ENCODE measurements at regions not wholly inside any gene's neighbourhood (a gene's known extent, or its start where the extent isn't known, plus 50 kb on each side); places are given as distances from the start of the nearest gene placed in this dataset.

DNA sequence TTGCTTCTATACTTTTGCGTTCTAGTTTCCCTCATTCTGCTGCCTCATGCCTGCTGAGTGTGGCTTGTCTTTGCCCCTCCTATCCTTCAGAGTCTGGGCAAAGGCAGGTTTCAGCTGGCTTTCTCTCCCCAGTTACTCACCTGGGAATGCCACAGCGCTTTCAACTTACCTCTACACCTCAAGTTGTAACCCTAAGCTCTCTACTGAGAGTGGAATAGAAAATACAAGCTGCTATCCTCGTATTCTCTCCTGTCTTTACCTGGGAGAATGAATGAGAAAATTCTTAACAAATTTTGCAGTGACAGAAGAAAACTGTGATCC lies 316.3 kb upstream of the KLF12 start:
- H3K4me3 ChIP-seq (ENCODE audit: low read length): no peak overlapping the region
- no peaks in the 10 kb centered on the region for H3K27me3 ChIP-seq (ENCODE audit: control insufficient read depth, insufficient read depth, low read length)
- no CpG with 5 or more reads among the region's 3 CpGs for WGBS (ENCODE audit: insufficient coverage, insufficient read length)
- no peaks in the 10 kb centered on the region for H3K4me1 ChIP-seq (ENCODE audit: control insufficient read depth, insufficient read depth, low read length)
- no peak overlapping the region for H3K27ac ChIP-seq (ENCODE audit: low read length)
- no peaks in the 10 kb centered on the region for H3K36me3 ChIP-seq (ENCODE audit: control insufficient read depth, insufficient read depth, low read length)
- H3K9me3 ChIP-seq (ENCODE audit: control insufficient read depth, insufficient read depth, low read length): no peaks in the 10 kb centered on the region
- DNase-seq (ENCODE audit: low read depth, low spot score): no peak

DNA sequence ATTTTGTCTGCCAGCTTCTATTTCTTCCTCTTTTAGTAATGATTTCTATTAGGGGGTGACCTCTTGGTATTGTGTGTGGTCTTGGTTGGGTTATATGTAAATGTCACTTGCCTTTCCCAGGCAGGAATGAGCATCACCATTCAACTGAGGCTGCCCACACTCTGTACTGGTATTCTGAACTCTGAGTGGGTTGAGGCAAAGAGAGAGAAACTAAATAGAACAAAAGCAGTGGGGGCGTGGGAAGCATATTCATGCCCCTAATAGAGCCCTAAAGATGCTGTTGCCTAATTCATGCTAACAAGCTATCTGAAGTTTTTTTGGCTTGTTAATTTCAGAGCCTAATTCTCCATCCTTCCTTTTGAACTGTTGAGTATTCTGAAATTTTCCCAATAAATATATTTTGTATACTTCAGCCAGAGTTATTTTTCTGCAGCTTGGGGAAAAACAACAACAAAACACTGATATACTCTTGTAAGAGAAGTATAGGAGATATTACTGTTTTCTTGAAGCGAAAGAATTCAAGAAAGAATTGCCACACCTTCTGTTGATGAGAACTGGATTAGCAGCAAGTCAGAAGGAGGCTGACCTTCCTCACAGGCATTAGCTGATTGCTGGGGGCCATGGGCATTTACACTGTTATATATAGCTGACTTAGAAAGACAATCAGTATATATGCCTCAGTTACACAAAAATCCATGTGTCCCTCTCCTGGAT lies 315.8 kb upstream of the KLF12 start:
- Histone ChIP-seq H3K27me3 (ENCODE audit: control insufficient read depth, insufficient read depth, low read length) (no peaks in the 10 kb centered on the region), H3K4me3 (ENCODE audit: low read length) (no peak overlapping the region), H3K27ac (ENCODE audit: low read length) (no peak overlapping the region), H3K36me3 (ENCODE audit: control insufficient read depth, insufficient read depth, low read length) (no peaks in the 10 kb centered on the region), H3K4me1 (ENCODE audit: control insufficient read depth, insufficient read depth, low read length) (no peaks in the 10 kb centered on the region), H3K9me3 (ENCODE audit: control insufficient read depth, insufficient read depth, low read length) (no peaks in the 10 kb centered on the region)
- DNase-seq (ENCODE audit: low read depth, low spot score): no peak
- no CpG with 5 or more reads among the region's 2 CpGs for WGBS (ENCODE audit: insufficient coverage, insufficient read length)

DNA sequence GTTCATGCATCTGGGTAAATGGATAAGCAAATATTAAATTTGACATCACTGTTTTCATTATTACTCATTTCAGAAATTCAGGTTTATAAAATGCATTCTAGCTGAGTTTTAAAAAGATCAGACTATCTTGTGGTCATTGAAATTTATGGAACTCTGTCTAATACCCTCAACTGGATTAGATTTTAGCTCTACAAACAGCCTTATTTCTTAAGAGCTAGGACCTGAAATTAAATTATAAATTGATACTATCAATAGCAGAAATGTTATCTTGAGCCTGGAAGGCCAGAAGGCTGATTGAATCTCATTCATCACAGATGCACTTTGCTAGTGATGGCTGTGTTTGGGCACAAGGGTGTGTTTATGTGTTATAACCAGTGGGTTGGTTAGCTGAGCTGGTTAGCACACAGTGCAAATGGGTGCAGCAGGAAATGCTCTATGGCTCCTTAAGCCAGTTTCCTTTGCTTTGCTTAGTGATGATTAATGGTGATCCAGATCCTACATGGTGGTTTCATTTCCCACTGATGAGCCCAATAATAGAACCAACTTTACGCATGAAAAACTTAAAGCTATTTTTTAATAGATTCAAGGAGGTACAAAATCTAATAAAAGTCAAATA lies 310.8 kb upstream of the KLF12 start:
- H3K9me3 ChIP-seq (ENCODE audit: control insufficient read depth, insufficient read depth, low read length): no peaks in the 10 kb centered on the region
- H3K27me3 ChIP-seq (ENCODE audit: control insufficient read depth, insufficient read depth, low read length): no peaks in the 10 kb centered on the region
- no CpG with 5 or more reads among the region's 1 CpG for WGBS (ENCODE audit: insufficient coverage, insufficient read length)

DNA sequence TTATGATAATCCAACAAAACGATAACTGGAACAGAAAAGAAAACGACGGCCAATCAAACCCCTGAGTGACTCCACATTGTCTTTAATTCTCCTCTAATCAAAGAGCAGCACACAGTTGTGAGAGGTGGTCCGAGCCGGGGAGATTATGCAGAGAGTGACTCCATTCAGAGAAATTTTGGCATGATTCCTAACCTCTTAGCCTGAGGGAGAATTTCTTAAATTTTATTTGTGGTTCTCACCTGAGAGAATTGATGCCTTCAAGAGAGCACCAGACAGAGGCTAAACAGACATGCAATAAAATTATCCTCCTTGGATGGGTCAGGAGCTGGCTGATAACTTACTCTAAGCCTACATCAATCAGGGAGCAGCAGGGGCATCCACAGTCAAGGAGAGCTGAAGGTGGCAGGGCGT lies 310.0 kb upstream of the KLF12 start:
- Histone ChIP-seq H3K9me3 (ENCODE audit: control insufficient read depth, insufficient read depth, low read length) (no peaks in the 10 kb centered on the region), H3K36me3 (ENCODE audit: control insufficient read depth, insufficient read depth, low read length) (no peaks in the 10 kb centered on the region), H3K27ac (ENCODE audit: low read length) (no peak overlapping the region), H3K4me3 (ENCODE audit: low read length) (no peak overlapping the region), H3K27me3 (ENCODE audit: control insufficient read depth, insufficient read depth, low read length) (no peaks in the 10 kb centered on the region), H3K4me1 (ENCODE audit: control insufficient read depth, insufficient read depth, low read length) (no peaks in the 10 kb centered on the region)
- no CpG with 5 or more reads among the region's 6 CpGs for WGBS (ENCODE audit: insufficient coverage, insufficient read length)
- DNase-seq (ENCODE audit: low read depth, low spot score): no peak

More for the DNA sequence above, 310.8 kb upstream of the KLF12 start:
- Histone ChIP-seq H3K4me3 (ENCODE audit: low read length) (no peak overlapping the region), H3K36me3 (ENCODE audit: control insufficient read depth, insufficient read depth, low read length) (no peaks in the 10 kb centered on the region), H3K27ac (ENCODE audit: low read length) (no peak overlapping the region), H3K4me1 (ENCODE audit: control insufficient read depth, insufficient read depth, low read length) (no peaks in the 10 kb centered on the region)
- DNase-seq (ENCODE audit: low read depth, low spot score): no peak

DNA sequence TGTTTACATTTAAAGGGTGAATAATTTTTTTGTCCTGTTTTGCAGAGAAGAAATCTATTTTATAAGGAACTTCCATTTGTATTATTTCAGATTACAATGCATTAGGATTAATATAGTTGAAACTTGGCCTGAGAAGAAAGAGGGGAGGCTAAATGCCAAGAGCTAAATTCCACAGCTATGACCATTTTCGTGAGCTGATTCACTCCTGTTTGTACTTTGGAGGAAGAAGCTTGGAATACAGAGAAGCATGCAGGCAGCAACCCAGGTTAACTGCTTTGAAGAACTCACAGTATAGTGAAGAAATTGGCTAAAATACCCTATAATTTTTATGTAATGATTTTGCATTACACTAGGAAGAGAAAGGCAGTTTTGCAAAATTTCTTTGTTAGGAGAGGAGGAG lies 309.4 kb upstream of the KLF12 start:
- Histone ChIP-seq H3K27ac (ENCODE audit: low read length) (no peak overlapping the region), H3K9me3 (ENCODE audit: control insufficient read depth, insufficient read depth, low read length) (no peaks in the 10 kb centered on the region), H3K4me3 (ENCODE audit: low read length) (no peak overlapping the region), H3K27me3 (ENCODE audit: control insufficient read depth, insufficient read depth, low read length) (no peaks in the 10 kb centered on the region), H3K36me3 (ENCODE audit: control insufficient read depth, insufficient read depth, low read length) (no peaks in the 10 kb centered on the region), H3K4me1 (ENCODE audit: control insufficient read depth, insufficient read depth, low read length) (no peaks in the 10 kb centered on the region)
- WGBS (ENCODE audit: insufficient coverage, insufficient read length): no CpG with 5 or more reads among the region's 1 CpG
- DNase-seq (ENCODE audit: low read depth, low spot score): no peak

DNA sequence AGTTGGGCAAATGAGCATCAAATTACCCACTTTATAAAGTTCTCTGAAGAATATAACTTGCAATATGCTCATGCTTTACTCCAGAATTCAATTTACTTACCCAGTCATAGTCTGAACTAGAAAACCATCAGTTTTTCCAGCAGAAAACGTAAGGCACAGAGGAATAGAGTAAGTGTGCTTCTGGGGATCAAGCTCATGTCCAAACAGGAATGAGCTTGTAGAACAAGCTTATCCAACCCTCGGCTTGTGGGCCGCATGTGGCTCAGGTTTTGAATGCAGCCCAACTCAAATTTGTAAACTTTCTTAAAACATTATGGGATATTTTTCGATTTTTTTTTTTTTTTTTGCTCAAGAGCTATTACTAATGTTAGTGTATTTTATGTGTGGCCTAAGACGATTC lies 308.5 kb upstream of the KLF12 start:
- Histone ChIP-seq H3K9me3 (ENCODE audit: control insufficient read depth, insufficient read depth, low read length) (no peaks in the 10 kb centered on the region), H3K4me3 (ENCODE audit: low read length) (no peak overlapping the region), H3K27me3 (ENCODE audit: control insufficient read depth, insufficient read depth, low read length) (no peaks in the 10 kb centered on the region), H3K36me3 (ENCODE audit: control insufficient read depth, insufficient read depth, low read length) (no peaks in the 10 kb centered on the region), H3K27ac (ENCODE audit: low read length) (no peak overlapping the region), H3K4me1 (ENCODE audit: control insufficient read depth, insufficient read depth, low read length) (no peaks in the 10 kb centered on the region)
- no peak for DNase-seq (ENCODE audit: low read depth, low spot score)
- no CpG with 5 or more reads among the region's 5 CpGs for WGBS (ENCODE audit: insufficient coverage, insufficient read length)

DNA sequence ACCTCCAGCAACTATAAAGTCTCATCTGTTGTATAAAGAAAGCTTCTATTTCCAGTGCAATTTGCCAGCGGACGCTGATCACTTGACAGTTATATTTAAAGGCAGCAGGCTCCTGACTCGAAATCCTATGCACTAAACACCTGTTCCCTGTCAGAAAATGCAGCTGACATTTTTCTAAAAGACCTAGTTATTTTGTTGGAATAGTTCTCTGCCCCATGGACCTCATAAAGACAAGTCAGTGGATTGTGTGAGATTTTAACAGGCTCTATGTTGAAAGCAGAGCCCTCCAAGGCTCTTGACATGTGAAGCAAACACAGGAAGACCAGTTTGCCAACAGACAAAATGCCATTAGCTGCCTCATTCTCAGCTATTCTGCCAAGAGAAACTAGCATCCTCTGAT lies 304.7 kb upstream of the KLF12 start:
- Histone ChIP-seq H3K4me1 (ENCODE audit: control insufficient read depth, insufficient read depth, low read length) (no peaks in the 10 kb centered on the region), H3K27ac (ENCODE audit: low read length) (no peak overlapping the region), H3K9me3 (ENCODE audit: control insufficient read depth, insufficient read depth, low read length) (no peaks in the 10 kb centered on the region), H3K4me3 (ENCODE audit: low read length) (no peak overlapping the region), H3K36me3 (ENCODE audit: control insufficient read depth, insufficient read depth, low read length) (no peaks in the 10 kb centered on the region), H3K27me3 (ENCODE audit: control insufficient read depth, insufficient read depth, low read length) (no peaks in the 10 kb centered on the region)
- DNase-seq (ENCODE audit: low read depth, low spot score): no peak
- no CpG with 5 or more reads among the region's 3 CpGs for WGBS (ENCODE audit: insufficient coverage, insufficient read length)

DNA sequence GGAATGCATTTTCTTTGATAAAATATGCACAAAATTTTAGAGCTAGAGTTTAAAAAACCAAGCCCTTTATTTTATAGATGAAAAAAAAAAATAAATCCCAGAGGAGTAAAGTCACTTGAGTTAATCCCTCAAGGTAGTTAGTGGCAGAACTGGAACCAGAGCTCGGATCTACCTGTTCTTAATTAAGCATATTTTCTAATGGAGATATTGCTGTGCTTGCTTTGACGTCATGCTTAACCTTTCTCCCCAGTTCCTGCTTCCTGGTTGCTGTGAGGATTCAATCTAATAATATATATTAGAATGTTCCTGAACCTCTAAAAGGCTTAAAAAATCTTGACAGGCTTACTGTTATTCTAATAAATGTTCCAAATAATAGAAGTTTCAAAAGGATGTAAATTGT lies 300.6 kb upstream of the KLF12 start:
- H3K27me3 ChIP-seq (ENCODE audit: control insufficient read depth, insufficient read depth, low read length): no peaks in the 10 kb centered on the region
- no peak overlapping the region for H3K27ac ChIP-seq (ENCODE audit: low read length)
- H3K36me3 ChIP-seq (ENCODE audit: control insufficient read depth, insufficient read depth, low read length): no peaks in the 10 kb centered on the region
- no peak overlapping the region for H3K4me3 ChIP-seq (ENCODE audit: low read length)
- no peaks in the 10 kb centered on the region for H3K9me3 ChIP-seq (ENCODE audit: control insufficient read depth, insufficient read depth, low read length)
- WGBS (ENCODE audit: insufficient coverage, insufficient read length): no CpG with 5 or more reads among the region's 2 CpGs
- DNase-seq (ENCODE audit: low read depth, low spot score): no peak
- H3K4me1 ChIP-seq (ENCODE audit: control insufficient read depth, insufficient read depth, low read length): no peaks in the 10 kb centered on the region

DNA sequence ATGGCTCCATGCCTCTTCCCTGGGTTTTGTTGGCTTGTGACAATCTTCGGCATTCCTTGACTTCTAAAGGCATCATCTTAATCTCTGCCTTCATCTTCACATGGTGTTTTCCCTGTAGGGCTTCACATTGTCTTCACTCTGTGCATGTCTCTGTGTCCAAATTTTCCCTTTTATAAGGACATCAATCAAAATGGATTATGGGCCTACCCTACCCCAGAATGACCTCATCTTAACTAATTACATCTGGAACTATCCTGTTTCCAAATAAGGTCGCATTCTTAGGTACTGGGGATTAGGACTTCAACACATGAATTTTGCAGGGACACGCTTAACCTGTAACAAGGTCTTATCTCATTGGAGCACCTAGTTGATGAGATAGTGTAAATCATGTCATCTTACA lies 290.3 kb upstream of the KLF12 start:
- H3K27ac ChIP-seq (ENCODE audit: low read length): no peak overlapping the region
- no peaks in the 10 kb centered on the region for H3K27me3 ChIP-seq (ENCODE audit: control insufficient read depth, insufficient read depth, low read length)
- no peak overlapping the region for H3K4me3 ChIP-seq (ENCODE audit: low read length)
- WGBS (ENCODE audit: insufficient coverage, insufficient read length): no CpG with 5 or more reads among the region's 3 CpGs
- DNase-seq (ENCODE audit: low read depth, low spot score): no peak
- H3K4me1 ChIP-seq (ENCODE audit: control insufficient read depth, insufficient read depth, low read length): no peaks in the 10 kb centered on the region
- no peaks in the 10 kb centered on the region for H3K9me3 ChIP-seq (ENCODE audit: control insufficient read depth, insufficient read depth, low read length)
- H3K36me3 ChIP-seq (ENCODE audit: control insufficient read depth, insufficient read depth, low read length): no peaks in the 10 kb centered on the region

DNA sequence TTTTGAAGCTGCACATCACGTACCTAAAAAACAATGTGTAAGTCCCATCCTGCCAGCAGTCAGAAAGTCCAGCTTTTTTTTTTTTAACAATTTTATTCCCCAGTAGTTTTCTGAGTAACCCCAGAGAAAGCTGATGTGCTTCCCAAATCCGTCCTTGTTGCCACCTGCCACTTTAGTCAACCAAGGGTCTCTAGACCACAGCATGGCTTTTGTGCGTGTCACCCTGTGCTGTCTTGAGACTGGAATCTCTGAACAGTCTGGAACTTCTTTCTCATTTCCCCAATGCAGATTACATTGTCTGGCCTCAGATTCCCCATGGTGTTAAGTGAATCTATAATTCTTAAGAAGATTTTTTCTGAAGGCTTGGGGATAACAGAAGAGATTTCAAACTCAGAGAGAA lies 289.2 kb upstream of the KLF12 start:
- Histone ChIP-seq H3K27ac (ENCODE audit: low read length) (no peak overlapping the region), H3K36me3 (ENCODE audit: control insufficient read depth, insufficient read depth, low read length) (no peaks in the 10 kb centered on the region), H3K9me3 (ENCODE audit: control insufficient read depth, insufficient read depth, low read length) (no peaks in the 10 kb centered on the region), H3K27me3 (ENCODE audit: control insufficient read depth, insufficient read depth, low read length) (no peaks in the 10 kb centered on the region), H3K4me1 (ENCODE audit: control insufficient read depth, insufficient read depth, low read length) (no peaks in the 10 kb centered on the region), H3K4me3 (ENCODE audit: low read length) (no peak overlapping the region)
- no CpG with 5 or more reads among the region's 3 CpGs for WGBS (ENCODE audit: insufficient coverage, insufficient read length)
- no peak for DNase-seq (ENCODE audit: low read depth, low spot score)

DNA sequence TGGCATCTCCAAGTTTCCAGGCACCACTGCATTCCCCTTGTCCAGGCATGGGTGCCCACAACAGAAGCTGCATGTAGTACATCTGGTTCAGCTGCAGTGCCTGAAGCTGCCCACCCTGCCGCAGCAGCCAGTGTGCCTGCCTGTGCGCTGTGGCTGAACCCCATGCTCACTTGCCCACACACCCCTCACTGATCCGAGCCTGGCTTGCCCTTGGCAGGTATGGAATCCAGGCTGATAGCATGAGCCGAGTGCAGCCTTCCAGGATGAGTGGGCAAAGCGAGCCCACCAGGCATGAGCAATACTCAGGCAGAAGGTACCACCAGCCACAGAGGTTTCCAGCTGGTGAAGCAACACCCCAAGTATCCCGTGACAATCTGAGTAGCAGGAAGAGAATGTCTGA lies 280.3 kb upstream of the KLF12 start:
- DNase-seq (ENCODE audit: low read depth, low spot score): no peak
- Histone ChIP-seq H3K27ac (ENCODE audit: low read length) (no peak overlapping the region), H3K36me3 (ENCODE audit: control insufficient read depth, insufficient read depth, low read length) (no peaks in the 10 kb centered on the region; the same call in 1 of the 2 replicates), H3K4me1 (ENCODE audit: control insufficient read depth, insufficient read depth, low read length) (no peaks in the 10 kb centered on the region), H3K27me3 (ENCODE audit: control insufficient read depth, insufficient read depth, low read length) (no peaks in the 10 kb centered on the region), H3K4me3 (ENCODE audit: low read length) (no peak overlapping the region; the same call in 1 of the 2 replicates), H3K9me3 (ENCODE audit: control insufficient read depth, insufficient read depth, low read length) (no peaks in the 10 kb centered on the region)
- no CpG with 5 or more reads among the region's 6 CpGs for WGBS (ENCODE audit: insufficient coverage, insufficient read length)

Data from iPS DF 6.9 (cell line).